RWPE2 (cell line): ENCODE measurements at regions not wholly inside any gene's neighbourhood (a gene's known extent, or its start where the extent isn't known, plus 50 kb on each side); places are given as distances from the start of the nearest gene placed in this dataset.
"Not testable (repeated sequence)": the region's sequence is repeated elsewhere in the genome, so short reads cannot be mapped to it uniquely, and the experiment has no call there.

Experiments used
- ATAC-seq: fragments of 200-7000 bp; cut with Tn5 transposase; 3 replicates; pipeline ENCODE4 v1.9.1; 2021; ENCODE audit warnings: low read depth
- DNase-seq: peaks from one replicate; pipeline ENCODE4 v3.0.0-alpha.2; 2020; ENCODE audit warnings: low spot score
- H3K27ac ChIP-seq: fragments of 450-650 bp; 2 replicates; pipeline ENCODE4 v1.5.1; 2017; ENCODE audit warnings: mild to moderate bottlenecking; ENCODE audit not compliant: poor library complexity, severe bottlenecking
- H3K27me3 ChIP-seq: fragments of 250-450 bp; sonication (Bioruptor Pico); 2 replicates; pipeline ENCODE4 v1.5.1; 2021; ENCODE audit warnings: mild to moderate bottlenecking, moderate library complexity; ENCODE audit not compliant: insufficient read depth, poor library complexity, severe bottlenecking
- H3K36me3 ChIP-seq: fragments of 250-450 bp; sonication (Bioruptor Pico); 2 replicates; pipeline ENCODE4 v1.5.1; 2020; ENCODE audit warnings: low read depth, mild to moderate bottlenecking, moderate library complexity
- H3K4me1 ChIP-seq: fragments of 250-450 bp; sonication (Bioruptor Pico); 2 replicates; pipeline ENCODE4 v1.5.1; 2021; ENCODE audit warnings: mild to moderate bottlenecking, moderate library complexity; ENCODE audit not compliant: insufficient read depth, poor library complexity, severe bottlenecking
- H3K4me3 ChIP-seq: fragments of 250-450 bp; sonication (Bioruptor Pico); 2 replicates; pipeline ENCODE4 v1.5.1; 2021; ENCODE audit warnings: mild to moderate bottlenecking, moderate library complexity; ENCODE audit not compliant: severe bottlenecking
- H3K9me3 ChIP-seq: fragments of 250-450 bp; sonication (Bioruptor Pico); 2 replicates; pipeline ENCODE4 v1.5.1; 2021; ENCODE audit warnings: mild to moderate bottlenecking, moderate library complexity; ENCODE audit not compliant: severe bottlenecking
- TF ChIP-seq, protein P1 (sequence below): fragments of 450-650 bp; IDR thresholded peaks from one replicate; pipeline ENCODE4 v1.5.1; 2017; ENCODE audit warnings: mild to moderate bottlenecking, moderate library complexity; ENCODE audit not compliant: poor library complexity, severe bottlenecking

DNA sequence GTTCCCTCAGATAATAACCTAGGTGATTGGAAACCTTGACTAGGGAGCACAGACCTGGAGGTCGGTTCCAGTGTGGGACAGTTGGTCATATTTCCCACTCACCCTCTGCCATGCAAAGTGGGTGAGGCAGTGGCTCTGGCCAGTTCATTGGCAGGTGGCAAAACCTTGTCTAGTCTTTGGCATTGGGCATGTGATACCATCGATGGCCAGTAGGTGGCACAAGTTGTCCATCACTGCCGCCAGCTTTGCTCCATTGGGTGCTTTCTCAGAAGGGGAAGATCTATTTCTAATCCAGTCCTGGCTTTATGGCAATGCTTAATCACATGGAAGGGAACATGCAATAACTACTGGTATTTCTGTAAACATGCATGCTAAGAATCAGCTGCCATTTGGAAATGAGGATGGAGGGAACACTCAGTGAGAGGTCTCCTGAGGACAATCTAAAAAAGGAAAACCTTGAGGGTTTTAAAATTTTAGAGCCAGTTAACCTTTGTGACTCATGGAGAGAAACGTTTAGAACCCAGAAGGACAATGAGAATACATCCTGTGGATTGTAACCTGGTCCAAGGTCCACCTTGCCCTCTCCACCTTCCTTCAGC is 207.5 kb upstream of the PLGLB1 start:
- TF ChIP-seq, protein P1, sequence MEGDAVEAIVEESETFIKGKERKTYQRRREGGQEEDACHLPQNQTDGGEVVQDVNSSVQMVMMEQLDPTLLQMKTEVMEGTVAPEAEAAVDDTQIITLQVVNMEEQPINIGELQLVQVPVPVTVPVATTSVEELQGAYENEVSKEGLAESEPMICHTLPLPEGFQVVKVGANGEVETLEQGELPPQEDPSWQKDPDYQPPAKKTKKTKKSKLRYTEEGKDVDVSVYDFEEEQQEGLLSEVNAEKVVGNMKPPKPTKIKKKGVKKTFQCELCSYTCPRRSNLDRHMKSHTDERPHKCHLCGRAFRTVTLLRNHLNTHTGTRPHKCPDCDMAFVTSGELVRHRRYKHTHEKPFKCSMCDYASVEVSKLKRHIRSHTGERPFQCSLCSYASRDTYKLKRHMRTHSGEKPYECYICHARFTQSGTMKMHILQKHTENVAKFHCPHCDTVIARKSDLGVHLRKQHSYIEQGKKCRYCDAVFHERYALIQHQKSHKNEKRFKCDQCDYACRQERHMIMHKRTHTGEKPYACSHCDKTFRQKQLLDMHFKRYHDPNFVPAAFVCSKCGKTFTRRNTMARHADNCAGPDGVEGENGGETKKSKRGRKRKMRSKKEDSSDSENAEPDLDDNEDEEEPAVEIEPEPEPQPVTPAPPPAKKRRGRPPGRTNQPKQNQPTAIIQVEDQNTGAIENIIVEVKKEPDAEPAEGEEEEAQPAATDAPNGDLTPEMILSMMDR = peak; percentile 34
- DNase-seq = not testable (repeated sequence)
- ATAC-seq = peak; percentile 88

DNA sequence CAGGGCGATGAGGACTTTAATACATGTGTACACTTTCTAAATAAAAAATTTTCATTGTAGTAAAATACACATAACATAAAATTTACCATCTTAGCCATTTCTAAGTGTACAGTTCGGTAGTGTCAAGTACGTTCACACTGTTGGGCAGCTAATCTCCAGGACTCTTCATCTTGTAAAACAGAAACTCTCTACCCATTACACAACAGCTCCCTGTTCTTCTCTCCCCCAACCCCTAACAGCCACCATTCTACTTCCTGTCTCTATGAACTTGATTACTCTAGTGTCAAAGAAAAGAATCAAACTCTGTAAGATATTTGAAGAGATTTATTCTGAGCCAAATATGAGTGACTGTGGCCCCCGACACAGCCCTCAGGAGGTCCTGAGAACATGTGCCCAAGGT is 208.3 kb upstream of the PLGLB1 start:
- H3K27me3 ChIP-seq, H3K4me1 ChIP-seq, H3K36me3 ChIP-seq, DNase-seq, H3K9me3 ChIP-seq, H3K27ac ChIP-seq, H3K4me3 ChIP-seq, ATAC-seq: not testable (repeated sequence)

More for the DNA sequence above, 207.5 kb upstream of the PLGLB1 start:
- not testable (repeated sequence) for H3K9me3 ChIP-seq, H3K27me3 ChIP-seq, H3K4me3 ChIP-seq, H3K27ac ChIP-seq, H3K4me1 ChIP-seq, H3K36me3 ChIP-seq

DNA sequence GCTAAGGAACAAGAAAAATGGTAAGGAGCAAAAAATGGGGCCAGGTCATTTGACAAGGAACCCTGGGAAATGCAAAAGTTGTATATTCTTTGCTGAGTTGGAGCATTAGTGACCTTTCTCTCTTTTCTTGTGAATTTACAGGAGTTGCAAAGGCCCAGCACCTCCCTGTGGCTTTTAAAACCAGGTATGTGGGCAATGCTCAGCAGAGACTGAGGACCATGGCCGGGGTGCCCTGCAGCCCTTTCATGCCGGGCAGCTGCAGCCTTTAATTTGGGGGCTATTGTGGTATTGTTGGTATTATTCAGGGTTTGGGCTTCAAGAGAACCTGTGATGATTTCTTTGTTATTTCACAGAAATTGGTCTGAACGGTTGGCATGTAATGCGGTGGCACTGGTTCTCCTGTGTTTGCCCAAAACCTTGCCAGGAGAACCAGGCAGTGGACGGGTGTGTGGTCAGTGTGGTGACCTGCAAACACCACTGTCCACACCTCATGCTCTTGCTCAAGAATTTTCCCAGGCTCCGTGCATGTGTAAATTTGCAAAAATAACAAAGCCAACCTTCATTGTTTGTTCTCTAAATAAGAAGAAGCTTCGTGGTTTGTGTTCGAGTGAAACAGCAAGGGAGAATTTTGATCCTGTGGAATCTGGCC is 213.8 kb upstream of the PLGLB1 start:
- H3K27ac ChIP-seq = not testable (repeated sequence)

DNA sequence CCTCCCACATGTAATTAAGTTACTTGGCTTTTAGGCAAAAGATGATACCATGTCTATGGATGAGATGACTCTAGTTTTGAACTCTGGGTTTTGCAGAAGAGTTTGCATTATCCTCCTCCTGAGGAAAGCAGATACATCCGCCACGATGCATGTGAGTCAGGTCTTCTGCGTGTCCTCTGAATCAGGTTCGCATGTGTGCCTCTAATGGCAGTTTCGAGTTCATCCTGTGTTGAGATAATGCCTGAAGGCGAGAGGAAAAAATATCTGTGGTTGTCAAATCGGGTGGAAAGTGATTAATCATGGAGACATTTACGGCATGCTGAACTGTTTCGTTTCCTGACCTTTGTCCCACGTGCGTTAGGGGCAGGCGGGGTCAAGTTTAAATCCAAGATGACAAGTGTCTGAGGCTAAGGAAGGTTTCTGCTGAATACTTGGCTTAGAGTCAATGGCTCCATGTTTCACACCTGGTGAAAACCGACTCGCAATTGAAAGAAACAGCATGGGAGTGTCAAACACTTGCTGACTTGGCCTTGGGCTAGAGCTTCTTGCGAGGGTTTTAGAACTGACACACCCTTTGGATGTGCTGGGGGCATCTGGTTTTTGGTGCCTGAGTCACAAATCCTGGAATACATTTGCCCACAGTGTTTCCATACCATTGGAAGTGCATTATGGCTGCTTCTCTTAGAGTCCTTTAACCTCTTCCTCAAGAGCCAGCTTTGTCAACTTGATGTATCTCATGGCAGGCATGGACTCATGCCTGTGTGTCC is 216.1 kb upstream of the PLGLB1 start:
- H3K36me3 ChIP-seq, H3K9me3 ChIP-seq, H3K4me1 ChIP-seq, H3K27ac ChIP-seq, H3K4me3 ChIP-seq, H3K27me3 ChIP-seq, DNase-seq: not testable (repeated sequence)
- ATAC-seq = peak; percentile 86

More for the DNA sequence above, 213.8 kb upstream of the PLGLB1 start:
- H3K4me1 ChIP-seq, ATAC-seq, DNase-seq, H3K27me3 ChIP-seq, H3K4me3 ChIP-seq, H3K36me3 ChIP-seq, H3K9me3 ChIP-seq: not testable (repeated sequence)

DNA sequence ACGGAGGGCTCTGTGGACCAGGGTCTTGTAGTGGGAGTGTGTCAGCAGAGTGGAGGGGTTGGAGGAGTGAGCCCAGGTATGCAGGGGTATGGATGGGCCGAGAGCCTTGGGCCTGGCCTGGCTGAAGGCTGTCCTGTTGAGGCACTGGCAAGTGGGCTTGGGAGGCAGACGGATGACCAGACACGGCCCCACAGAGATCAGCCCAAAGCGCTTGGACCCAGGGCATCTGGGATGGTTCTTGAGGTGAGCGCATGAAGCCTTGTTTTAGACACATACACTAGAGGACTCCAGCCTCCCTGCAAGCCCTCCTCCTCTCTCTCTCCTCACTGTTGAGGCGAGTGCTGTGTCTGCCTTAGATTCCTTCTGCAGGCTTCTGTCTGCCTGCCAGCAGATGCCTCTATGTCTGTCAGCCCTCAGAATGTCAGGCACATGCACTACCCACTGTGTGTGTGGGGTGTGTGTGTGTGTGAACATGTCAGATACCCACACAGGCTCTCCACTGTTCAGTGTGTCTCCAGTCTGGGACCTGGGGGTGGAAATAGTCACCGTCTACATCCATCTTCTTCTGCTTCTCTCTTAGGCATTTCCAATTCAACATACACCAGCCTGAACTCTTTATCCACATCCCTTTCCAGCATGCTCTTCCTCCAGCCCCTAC is 218.0 kb upstream of the PLGLB1 start:
- H3K27ac ChIP-seq, DNase-seq, H3K4me3 ChIP-seq, ATAC-seq, H3K9me3 ChIP-seq, H3K36me3 ChIP-seq, H3K27me3 ChIP-seq, H3K4me1 ChIP-seq: not testable (repeated sequence)

DNA sequence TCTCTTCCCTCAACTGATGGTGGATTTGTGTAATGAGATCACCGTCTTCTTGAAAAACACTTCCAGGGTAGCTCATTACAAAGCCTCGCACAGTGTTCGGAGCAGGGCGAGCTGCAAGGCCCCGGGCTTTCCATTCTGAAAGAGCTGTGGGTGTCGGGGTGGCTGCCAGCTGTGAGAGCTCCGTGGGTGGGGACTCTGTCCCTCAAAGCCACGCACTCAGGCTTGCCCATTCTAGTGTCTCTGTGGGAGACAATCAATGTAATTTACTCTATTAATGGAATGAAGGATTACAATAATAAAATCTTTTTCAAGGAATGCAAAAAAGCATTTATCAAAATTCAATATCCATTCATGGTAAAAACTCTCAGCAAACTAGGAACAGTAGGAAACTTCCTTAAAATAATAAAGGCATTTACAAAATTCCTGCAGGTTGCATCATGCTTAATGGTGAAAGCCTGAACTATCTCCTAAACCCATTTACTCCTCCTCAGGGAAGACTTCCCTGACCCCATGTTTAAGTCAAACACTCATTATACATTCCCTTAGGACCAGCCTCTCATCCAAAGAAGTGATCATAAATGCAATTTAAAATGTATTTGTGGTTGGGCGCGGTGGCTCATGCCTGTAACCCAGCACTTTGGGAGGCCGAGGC is 224.5 kb upstream of the PLGLB1 start:
- H3K36me3 ChIP-seq, H3K4me1 ChIP-seq, H3K4me3 ChIP-seq, H3K27me3 ChIP-seq, H3K27ac ChIP-seq, H3K9me3 ChIP-seq, ATAC-seq, DNase-seq: not testable (repeated sequence)

DNA sequence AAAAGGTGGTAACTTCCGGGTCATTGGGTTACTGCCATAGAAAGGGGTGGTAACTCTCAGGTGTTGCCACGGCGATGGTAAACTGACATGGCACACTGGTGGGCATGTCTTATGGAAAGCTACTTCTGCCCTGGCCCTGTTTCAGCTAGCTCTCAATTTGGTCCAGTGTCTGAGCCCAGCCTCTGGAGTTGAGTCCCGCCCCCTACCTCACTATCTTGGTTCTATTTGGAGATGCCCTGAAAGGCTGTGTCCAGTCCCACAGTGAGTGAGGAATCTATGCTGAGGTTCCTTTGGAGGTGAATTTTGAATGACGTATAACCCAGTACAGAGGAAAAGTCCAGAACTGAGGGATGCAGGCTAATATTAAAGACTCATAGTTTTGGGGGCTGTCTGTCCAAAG is 230.4 kb upstream of the PLGLB1 start:
- H3K27me3 ChIP-seq, ATAC-seq, H3K27ac ChIP-seq, DNase-seq, H3K4me1 ChIP-seq, H3K36me3 ChIP-seq, H3K4me3 ChIP-seq, H3K9me3 ChIP-seq: not testable (repeated sequence)

DNA sequence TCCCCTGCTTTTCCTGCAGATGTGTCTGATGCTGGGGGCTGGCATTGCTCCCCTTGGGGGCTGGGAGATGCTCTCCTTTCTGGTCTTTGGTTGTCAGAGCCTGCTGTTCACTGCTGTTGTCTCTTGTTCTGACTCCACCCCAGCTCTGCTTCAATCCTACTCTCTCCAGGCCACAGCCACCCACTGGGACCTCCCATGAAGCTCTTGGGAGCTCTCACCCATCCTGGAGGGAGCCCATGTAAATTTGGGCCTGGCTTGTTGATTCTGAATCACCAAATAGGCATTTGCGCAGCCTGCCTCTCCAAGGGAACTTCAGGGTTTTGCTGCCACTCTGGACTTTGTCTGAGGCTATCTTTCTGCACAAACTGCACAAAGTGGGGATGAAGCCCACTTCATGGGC is 232.9 kb upstream of the PLGLB1 start:
- not testable (repeated sequence) for H3K4me3 ChIP-seq, H3K36me3 ChIP-seq, DNase-seq, H3K4me1 ChIP-seq, H3K27ac ChIP-seq, H3K27me3 ChIP-seq, H3K9me3 ChIP-seq, ATAC-seq

DNA sequence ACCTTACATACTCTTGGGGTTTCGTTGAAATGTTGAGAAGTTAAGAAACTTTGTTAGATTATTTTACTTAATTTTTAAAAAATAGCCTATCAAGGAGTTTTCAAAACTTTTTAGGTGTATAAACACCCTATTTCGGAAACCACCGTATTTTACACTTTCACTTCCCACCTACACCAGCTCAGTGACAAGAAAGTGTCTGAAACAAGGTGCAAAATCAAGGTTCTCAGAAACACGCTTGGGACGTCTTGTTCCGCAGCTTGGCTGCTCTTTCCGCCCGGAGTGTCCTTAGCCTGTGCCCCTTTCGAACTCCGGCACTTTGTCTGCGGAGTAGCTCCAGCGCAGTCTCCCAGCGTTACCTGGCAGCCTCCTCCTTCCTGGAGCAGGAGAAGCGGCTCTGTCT is 233.8 kb upstream of the PLGLB1 start:
- H3K36me3 ChIP-seq, H3K9me3 ChIP-seq, H3K4me1 ChIP-seq, ATAC-seq, H3K27me3 ChIP-seq, H3K27ac ChIP-seq, DNase-seq, H3K4me3 ChIP-seq: not testable (repeated sequence)

DNA sequence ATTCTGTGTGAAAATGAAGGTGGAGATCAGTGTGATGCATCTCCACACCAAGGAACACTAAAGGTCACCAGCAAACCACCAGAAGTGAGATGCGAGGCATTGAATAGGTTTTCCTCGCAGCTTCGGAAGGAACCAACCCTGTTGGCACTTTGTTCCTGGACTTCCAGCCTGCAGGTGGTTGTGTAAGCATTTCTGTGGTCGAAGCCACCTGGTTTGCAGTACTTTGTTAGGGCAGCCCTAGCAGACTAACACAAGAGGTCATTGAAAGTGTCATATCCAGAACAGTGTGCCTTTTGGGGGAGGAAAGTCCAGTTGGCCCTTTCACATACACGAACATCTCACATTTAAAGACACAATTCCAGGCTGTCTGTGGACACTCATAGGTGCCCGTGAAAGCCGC is 237.2 kb upstream of the PLGLB1 start:
- not testable (repeated sequence) for H3K4me3 ChIP-seq, H3K27me3 ChIP-seq, H3K9me3 ChIP-seq, DNase-seq, ATAC-seq, H3K4me1 ChIP-seq, H3K36me3 ChIP-seq, H3K27ac ChIP-seq
